Chondrocyte (in vitro differentiated cells): ENCODE measurements at regions not wholly inside any gene's neighbourhood (a gene's known extent, or its start where the extent isn't known, plus 50 kb on each side); places are given as distances from the start of the nearest gene placed in this dataset.

Experiments used
- DNase-seq: peaks from one replicate; pipeline ENCODE4 v3.0.0; 2021; ENCODE audit warnings: mixed read lengths, low spot score
- H3K27ac Mint-ChIP-seq: one replicate; pipeline ENCODE4 v1.8.0; 2021; ENCODE audit warnings: mild to moderate bottlenecking, moderate library complexity, mixed read lengths; ENCODE audit not compliant: unreplicated experiment
- H3K27me3 Mint-ChIP-seq: 2 replicates; pipeline ENCODE4 v1.8.0; 2021; ENCODE audit warnings: low read depth, mixed read lengths
- H3K36me3 Mint-ChIP-seq: 2 replicates; pipeline ENCODE4 v1.8.0; 2021; ENCODE audit warnings: low read depth, mixed read lengths
- H3K4me1 Mint-ChIP-seq: 2 replicates; pipeline ENCODE4 v1.8.0; 2021; ENCODE audit warnings: low read depth, mild to moderate bottlenecking, mixed read lengths
- H3K4me3 Mint-ChIP-seq: one replicate; pipeline ENCODE4 v1.8.0; 2021; ENCODE audit warnings: mild to moderate bottlenecking, moderate library complexity, mixed read lengths; ENCODE audit not compliant: unreplicated experiment
- H3K9me3 Mint-ChIP-seq: 2 replicates; pipeline ENCODE4 v1.8.0; 2021; ENCODE audit warnings: low read depth, mixed read lengths
- TF ChIP-seq, protein P1 (sequence below): fragments of 200-600 bp; sonication (generic); IDR thresholded peaks from 2 replicates; pipeline ENCODE4 v1.5.0; 2021; ENCODE audit warnings: antibody characterized with exemption, mild to moderate bottlenecking, moderate library complexity

DNA sequence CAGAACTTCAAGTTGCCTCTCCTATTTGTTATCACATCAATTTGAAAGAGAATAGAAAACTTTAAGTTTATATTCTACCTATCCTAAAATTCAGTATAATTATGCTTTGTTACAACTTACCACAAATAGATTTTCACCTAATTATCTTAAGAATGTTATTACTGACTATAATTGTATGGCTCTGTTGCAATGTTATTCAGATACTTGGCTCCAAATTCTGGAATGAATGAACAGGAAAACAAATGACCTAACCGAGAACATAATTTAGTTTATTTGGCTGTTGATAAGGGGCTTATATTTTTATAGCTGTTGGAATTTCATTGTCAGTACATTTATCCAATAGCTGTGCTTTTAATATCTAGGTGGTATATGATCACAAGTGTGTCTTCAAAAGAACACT lies 173.2 kb upstream of the GULP1 start:
- H3K27ac Mint-ChIP-seq: no peak overlapping the region
- H3K27me3 Mint-ChIP-seq: no peaks in the 10 kb centered on the region
- TF ChIP-seq, protein P1, sequence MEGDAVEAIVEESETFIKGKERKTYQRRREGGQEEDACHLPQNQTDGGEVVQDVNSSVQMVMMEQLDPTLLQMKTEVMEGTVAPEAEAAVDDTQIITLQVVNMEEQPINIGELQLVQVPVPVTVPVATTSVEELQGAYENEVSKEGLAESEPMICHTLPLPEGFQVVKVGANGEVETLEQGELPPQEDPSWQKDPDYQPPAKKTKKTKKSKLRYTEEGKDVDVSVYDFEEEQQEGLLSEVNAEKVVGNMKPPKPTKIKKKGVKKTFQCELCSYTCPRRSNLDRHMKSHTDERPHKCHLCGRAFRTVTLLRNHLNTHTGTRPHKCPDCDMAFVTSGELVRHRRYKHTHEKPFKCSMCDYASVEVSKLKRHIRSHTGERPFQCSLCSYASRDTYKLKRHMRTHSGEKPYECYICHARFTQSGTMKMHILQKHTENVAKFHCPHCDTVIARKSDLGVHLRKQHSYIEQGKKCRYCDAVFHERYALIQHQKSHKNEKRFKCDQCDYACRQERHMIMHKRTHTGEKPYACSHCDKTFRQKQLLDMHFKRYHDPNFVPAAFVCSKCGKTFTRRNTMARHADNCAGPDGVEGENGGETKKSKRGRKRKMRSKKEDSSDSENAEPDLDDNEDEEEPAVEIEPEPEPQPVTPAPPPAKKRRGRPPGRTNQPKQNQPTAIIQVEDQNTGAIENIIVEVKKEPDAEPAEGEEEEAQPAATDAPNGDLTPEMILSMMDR: no peak

DNA sequence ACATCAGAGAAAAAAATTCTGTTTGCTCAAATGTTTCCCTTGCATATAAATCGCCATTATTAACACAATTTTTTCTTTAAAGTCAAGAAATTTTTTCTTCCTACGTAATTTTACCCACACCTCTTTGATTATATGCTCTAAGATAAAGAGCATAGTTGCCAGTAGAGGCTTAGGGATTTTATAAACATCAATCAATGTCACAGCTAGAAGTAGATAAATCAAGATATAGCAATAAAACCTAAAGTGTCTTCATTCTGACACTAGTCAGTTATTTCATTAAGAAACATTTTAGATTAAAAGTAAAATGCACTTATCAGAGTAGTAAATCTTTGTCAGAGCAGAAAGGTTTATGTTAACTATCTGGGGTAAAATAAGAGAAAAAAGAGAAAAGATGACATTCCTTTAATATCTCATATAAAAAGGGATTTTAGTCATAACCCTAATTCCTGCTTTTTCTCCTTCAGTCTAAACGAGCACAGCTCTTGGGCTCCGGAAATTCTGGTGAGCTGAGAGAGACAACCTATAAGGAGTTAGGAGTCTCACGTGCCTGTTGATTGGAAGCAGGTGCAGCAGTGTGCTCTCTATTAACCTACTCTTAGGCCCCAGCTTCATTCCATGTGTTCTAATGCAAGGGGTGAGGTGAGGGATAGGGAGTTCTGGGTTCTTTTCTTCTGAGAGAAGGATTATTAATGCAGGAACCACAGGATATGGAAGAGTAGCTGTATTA lies 172.4 kb upstream of the GULP1 start:
- no peak overlapping the region for H3K27ac Mint-ChIP-seq
- H3K9me3 Mint-ChIP-seq: no peaks in the 10 kb centered on the region
- H3K4me3 Mint-ChIP-seq: no peak overlapping the region
- H3K4me1 Mint-ChIP-seq: peaks cover 3% of the 10 kb centered on the region
- TF ChIP-seq, protein P1: no peak
- no peak for DNase-seq
- peaks cover 1% of the 10 kb centered on the region for H3K36me3 Mint-ChIP-seq
- no peaks in the 10 kb centered on the region for H3K27me3 Mint-ChIP-seq

More for the DNA sequence above, 173.2 kb upstream of the GULP1 start:
- no peak for DNase-seq
- peaks cover 8% of the 10 kb centered on the region for H3K4me1 Mint-ChIP-seq
- peaks cover 1% of the 10 kb centered on the region for H3K36me3 Mint-ChIP-seq
- no peaks in the 10 kb centered on the region for H3K9me3 Mint-ChIP-seq
- no peak overlapping the region for H3K4me3 Mint-ChIP-seq

DNA sequence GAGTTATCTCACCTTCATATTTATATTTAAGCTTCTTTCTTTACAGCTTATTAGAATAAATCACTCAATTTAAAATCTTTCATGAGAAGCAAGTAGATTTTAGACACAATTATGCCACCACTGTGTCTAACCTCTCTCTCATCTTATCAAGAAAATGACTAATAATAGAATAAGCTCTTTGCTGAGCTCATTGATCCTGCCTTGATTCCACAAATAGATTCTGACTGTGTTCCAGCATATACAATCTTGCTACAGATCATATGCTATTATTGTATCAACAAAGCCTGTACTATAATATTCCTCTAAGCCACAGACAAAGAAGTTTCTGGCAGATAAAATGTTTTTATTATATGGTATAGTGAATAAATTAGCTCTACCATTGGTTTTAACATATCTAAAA lies 168.7 kb upstream of the GULP1 start:
- peaks cover 3% of the 10 kb centered on the region for H3K4me1 Mint-ChIP-seq
- no peaks in the 10 kb centered on the region for H3K9me3 Mint-ChIP-seq
- TF ChIP-seq, protein P1: no peak
- no peak overlapping the region for H3K27ac Mint-ChIP-seq
- no peak for DNase-seq
- H3K36me3 Mint-ChIP-seq: peaks cover 1% of the 10 kb centered on the region
- no peaks in the 10 kb centered on the region for H3K27me3 Mint-ChIP-seq
- no peak overlapping the region for H3K4me3 Mint-ChIP-seq

DNA sequence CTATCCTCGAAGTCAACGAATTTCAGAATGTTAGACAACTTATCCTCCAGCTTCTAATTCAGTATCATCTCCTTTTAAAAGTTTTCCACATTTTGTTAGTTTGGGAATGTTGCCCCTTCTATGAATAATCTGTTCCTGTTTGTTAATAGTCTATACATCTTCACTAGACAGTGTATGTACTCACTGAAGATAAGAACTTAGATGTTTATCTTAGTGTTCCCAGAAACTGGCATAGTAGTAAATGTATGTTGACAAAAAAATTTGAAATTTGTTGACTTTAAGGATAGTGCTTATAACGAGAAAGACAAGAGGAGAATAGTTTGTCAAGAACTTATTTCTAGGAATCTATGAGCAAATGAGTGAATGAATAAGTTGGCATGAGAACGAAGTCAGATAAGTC lies 162.0 kb upstream of the GULP1 start:
- no peak for DNase-seq
- H3K27ac Mint-ChIP-seq: no peak overlapping the region
- H3K27me3 Mint-ChIP-seq: no peaks in the 10 kb centered on the region
- no peaks in the 10 kb centered on the region for H3K36me3 Mint-ChIP-seq
- H3K9me3 Mint-ChIP-seq: peaks cover 4% of the 10 kb centered on the region
- TF ChIP-seq, protein P1: no peak
- no peak overlapping the region for H3K4me3 Mint-ChIP-seq
- peaks cover 3% of the 10 kb centered on the region for H3K4me1 Mint-ChIP-seq

DNA sequence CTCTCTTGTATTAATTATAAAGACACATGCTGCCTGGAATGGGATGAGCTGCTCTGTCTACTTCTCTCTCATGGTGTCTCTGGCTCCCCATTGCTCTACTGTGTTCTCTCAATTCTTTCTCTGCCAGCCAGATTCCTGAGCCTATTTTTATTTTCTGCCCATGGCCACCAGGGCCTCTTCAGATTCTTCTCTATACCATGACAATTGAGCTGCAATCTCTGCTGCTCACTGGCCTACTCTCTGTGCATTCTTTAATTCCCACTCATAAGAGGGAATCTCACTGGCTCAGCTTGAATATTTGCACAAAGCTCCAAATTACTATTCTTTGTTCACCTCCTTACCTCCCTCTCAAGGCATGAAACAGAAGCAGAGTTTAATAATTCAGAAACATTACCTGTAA lies 161.4 kb upstream of the GULP1 start:
- TF ChIP-seq, protein P1: no peak
- Mint-ChIP-seq H3K4me1 (peaks cover 8% of the 10 kb centered on the region), H3K27me3 (no peaks in the 10 kb centered on the region), H3K27ac (no peak overlapping the region), H3K4me3 (no peak overlapping the region), H3K9me3 (peaks cover 4% of the 10 kb centered on the region), H3K36me3 (no peaks in the 10 kb centered on the region)
- no peak for DNase-seq
